ENCODE measurements at regions not wholly inside any gene's neighbourhood (a gene's known extent, or its start where the extent isn't known, plus 50 kb on each side); places are given as distances from the start of the nearest gene placed in this dataset.

DNA sequence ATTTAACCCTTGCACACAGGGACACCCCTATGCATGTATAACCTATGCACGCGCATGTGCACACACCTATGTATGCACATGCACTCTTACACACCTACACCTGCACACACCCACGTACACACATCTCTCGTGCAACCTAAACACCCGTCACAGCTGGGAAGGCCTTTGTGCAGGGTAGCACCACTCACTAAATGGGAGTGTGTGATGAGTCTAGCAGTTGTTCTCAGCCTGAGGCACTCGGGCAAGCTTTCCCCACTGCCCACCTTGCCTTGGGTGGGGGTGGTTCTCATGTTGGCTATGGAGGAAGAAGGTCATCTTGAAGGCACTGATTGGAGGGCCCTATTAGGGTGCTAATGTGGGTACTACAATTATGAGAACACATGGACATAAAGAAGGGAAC is 85.8 kb downstream of the DLL1 start:
- DNase-seq (no peak), ATAC-seq (no peak)
- peaks cover 7 to 20% of the 10 kb centered on the region in 2 donors for H3K27me3 Mint-ChIP-seq (ENCODE audit: low read depth in 2 of 2)
- Histone ChIP-seq H3K4me3 (ENCODE audit: low read length) (no peak overlapping the region), H3K9me3 (ENCODE audit: control insufficient read depth, insufficient read depth, low read length) (no peaks in the 10 kb centered on the region), H3K36me3 (ENCODE audit: control insufficient read depth, insufficient read depth, low read length) (no peaks in the 10 kb centered on the region), H3K27ac (ENCODE audit: low read length) (no peak overlapping the region), H3K27me3 (ENCODE audit: control insufficient read depth, insufficient read depth, low read length) (peaks cover 2% of the 10 kb centered on the region), H3K4me1 (ENCODE audit: control insufficient read depth, insufficient read depth, low read length) (peaks cover 9% of the 10 kb centered on the region)
- H3K27ac Mint-ChIP-seq: no peak overlapping the region
- H3K4me1 Mint-ChIP-seq: peaks cover 0 to 6% of the 10 kb centered on the region in 2 donors
- TF ChIP-seq, protein P1, sequence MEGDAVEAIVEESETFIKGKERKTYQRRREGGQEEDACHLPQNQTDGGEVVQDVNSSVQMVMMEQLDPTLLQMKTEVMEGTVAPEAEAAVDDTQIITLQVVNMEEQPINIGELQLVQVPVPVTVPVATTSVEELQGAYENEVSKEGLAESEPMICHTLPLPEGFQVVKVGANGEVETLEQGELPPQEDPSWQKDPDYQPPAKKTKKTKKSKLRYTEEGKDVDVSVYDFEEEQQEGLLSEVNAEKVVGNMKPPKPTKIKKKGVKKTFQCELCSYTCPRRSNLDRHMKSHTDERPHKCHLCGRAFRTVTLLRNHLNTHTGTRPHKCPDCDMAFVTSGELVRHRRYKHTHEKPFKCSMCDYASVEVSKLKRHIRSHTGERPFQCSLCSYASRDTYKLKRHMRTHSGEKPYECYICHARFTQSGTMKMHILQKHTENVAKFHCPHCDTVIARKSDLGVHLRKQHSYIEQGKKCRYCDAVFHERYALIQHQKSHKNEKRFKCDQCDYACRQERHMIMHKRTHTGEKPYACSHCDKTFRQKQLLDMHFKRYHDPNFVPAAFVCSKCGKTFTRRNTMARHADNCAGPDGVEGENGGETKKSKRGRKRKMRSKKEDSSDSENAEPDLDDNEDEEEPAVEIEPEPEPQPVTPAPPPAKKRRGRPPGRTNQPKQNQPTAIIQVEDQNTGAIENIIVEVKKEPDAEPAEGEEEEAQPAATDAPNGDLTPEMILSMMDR (IDR thresholded peaks at IDR 0.05): no peak
- intact Hi-C loops (cut with micrococcal nuclease): no loop called here
- WGBS (ENCODE audit: insufficient coverage): 72% methylated on average over 6 of the region's 6 CpGs
- H3K36me3 Mint-ChIP-seq: peaks cover 6% of the 10 kb centered on the region
- H3K4me3 Mint-ChIP-seq: no peak overlapping the region
- peaks cover 2 to 6% of the 10 kb centered on the region in 2 donors for H3K9me3 Mint-ChIP-seq

DNA sequence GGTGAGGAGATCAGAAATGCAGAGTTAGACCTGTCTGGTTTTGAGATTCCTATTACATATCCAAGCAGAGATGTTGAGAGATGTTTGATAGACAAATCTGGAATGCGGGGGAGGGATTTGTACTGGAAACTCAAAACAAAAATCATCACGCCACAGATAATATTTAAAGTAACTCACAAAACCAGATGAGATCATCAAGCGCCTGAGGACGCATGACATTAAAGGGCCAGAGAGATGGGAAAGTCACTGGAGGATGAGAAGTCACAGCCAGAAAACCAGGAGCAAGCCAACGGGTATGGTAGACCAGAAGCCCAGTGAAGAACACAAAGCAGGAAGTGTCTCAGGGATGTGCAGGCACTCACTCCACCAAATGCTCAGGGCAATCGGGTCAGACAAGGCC is 87.7 kb downstream of the DLL1 start:
- Mint-ChIP-seq H3K36me3 (peaks cover 6% of the 10 kb centered on the region), H3K9me3 (peaks cover 2 to 6% of the 10 kb centered on the region in 2 donors)
- intact Hi-C loops (cut with micrococcal nuclease): no loop called here

DNA sequence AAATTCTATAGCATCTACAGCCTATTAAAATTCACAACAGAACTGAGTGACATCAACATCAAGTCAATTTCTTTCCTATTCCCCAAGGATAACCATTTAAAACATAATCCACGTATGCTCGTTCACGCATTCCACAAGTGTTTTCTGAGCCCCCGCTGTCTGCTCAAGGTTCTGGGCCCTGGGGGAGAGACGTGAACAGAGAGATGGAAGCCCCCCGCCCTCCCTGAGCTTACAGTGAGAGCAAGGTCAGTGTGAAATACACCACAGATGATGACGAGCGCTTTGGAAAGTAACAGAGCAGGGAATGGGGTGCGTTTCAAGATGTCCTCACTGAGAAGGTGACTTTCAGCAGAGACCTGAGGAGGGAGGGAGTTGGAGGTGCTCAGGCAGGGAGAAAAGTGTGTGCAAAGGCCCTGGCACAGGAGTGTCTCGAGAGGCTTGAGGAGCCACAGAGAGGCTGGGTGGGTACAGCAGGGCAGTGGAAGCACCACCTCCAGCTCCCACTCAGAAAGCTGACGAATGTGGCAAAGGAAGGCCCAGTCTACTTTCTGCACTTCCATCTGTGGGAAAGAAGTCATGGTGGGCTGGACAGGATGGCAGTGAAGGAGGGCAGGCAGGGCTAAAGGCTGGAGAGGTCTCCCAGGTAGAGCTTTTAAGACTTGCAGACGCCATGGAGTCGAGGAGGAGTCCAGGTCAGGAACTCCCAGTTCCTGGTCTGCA is 88.3 kb downstream of the DLL1 start:
- H3K4me3 Mint-ChIP-seq: no peak overlapping the region
- H3K9me3 Mint-ChIP-seq: peaks cover 2 to 6% of the 10 kb centered on the region in 2 donors
- TF ChIP-seq, protein P1 (IDR thresholded peaks at IDR 0.05): no peak
- Histone ChIP-seq H3K9me3 (ENCODE audit: control insufficient read depth, insufficient read depth, low read length) (no peaks in the 10 kb centered on the region), H3K27me3 (ENCODE audit: control insufficient read depth, insufficient read depth, low read length) (no peaks in the 10 kb centered on the region), H3K36me3 (ENCODE audit: control insufficient read depth, insufficient read depth, low read length) (no peaks in the 10 kb centered on the region), H3K27ac (ENCODE audit: low read length) (no peak overlapping the region), H3K4me3 (ENCODE audit: low read length) (no peak overlapping the region), H3K4me1 (ENCODE audit: control insufficient read depth, insufficient read depth, low read length) (no peaks in the 10 kb centered on the region)
- no peak for ATAC-seq
- WGBS (ENCODE audit: insufficient coverage): 91% methylated on average over 13 of the region's 13 CpGs
- no peak overlapping the region for H3K27ac Mint-ChIP-seq
- peaks cover 13 to 14% of the 10 kb centered on the region in 2 donors for H3K4me1 Mint-ChIP-seq
- no peak for DNase-seq
- H3K27me3 Mint-ChIP-seq (ENCODE audit: low read depth in 2 of 2): peaks cover 21 to 27% of the 10 kb centered on the region in 2 donors
- intact Hi-C loops (cut with micrococcal nuclease): no loop called here
- peaks cover 7% of the 10 kb centered on the region for H3K36me3 Mint-ChIP-seq

More for the DNA sequence above, 87.7 kb downstream of the DLL1 start:
- Histone ChIP-seq H3K4me1 (ENCODE audit: control insufficient read depth, insufficient read depth, low read length) (no peaks in the 10 kb centered on the region), H3K36me3 (ENCODE audit: control insufficient read depth, insufficient read depth, low read length) (no peaks in the 10 kb centered on the region), H3K27ac (ENCODE audit: low read length) (no peak overlapping the region), H3K9me3 (ENCODE audit: control insufficient read depth, insufficient read depth, low read length) (no peaks in the 10 kb centered on the region), H3K27me3 (ENCODE audit: control insufficient read depth, insufficient read depth, low read length) (peaks cover 2% of the 10 kb centered on the region), H3K4me3 (ENCODE audit: low read length) (no peak overlapping the region)
- H3K27me3 Mint-ChIP-seq (ENCODE audit: low read depth in 2 of 2): peaks cover 15 to 27% of the 10 kb centered on the region in 2 donors
- TF ChIP-seq, protein P1 (IDR thresholded peaks at IDR 0.05): no peak
- no peak overlapping the region for H3K27ac Mint-ChIP-seq
- ATAC-seq (no peak), DNase-seq (no peak)
- 90% methylated on average over 4 of the region's 6 CpGs for WGBS (ENCODE audit: insufficient coverage)
- H3K4me3 Mint-ChIP-seq: no peak overlapping the region
- H3K4me1 Mint-ChIP-seq: peaks cover 7 to 11% of the 10 kb centered on the region in 2 donors

DNA sequence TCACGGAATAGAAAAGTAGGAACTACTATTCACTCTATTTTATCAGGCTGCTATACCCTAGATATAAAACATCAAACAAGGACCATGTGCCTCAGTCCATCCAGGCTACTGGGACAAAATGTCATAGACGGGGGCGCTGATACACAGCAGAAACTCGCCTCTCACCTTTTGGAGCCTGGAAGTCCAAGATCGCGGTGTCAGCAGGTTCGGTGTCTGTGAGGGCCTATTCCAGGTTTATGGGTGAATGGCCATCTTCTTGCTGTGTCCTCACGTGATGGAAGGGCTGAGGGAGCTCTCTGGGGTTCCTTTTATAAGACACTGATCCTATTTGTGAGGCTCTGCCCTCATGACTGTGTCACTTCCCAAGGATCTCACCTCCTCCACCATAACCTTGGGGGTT is 89.5 kb downstream of the DLL1 start:
- Histone ChIP-seq H3K27ac (ENCODE audit: low read length) (no peak overlapping the region), H3K9me3 (ENCODE audit: control insufficient read depth, insufficient read depth, low read length) (no peaks in the 10 kb centered on the region), H3K27me3 (ENCODE audit: control insufficient read depth, insufficient read depth, low read length) (no peaks in the 10 kb centered on the region), H3K4me3 (ENCODE audit: low read length) (no peak overlapping the region), H3K36me3 (ENCODE audit: control insufficient read depth, insufficient read depth, low read length) (no peaks in the 10 kb centered on the region), H3K4me1 (ENCODE audit: control insufficient read depth, insufficient read depth, low read length) (no peaks in the 10 kb centered on the region)
- H3K27me3 Mint-ChIP-seq (ENCODE audit: low read depth in 2 of 2): peaks cover 28 to 31% of the 10 kb centered on the region in 2 donors
- ATAC-seq: no peak
- TF ChIP-seq, protein P1 (IDR thresholded peaks at IDR 0.05): no peak
- H3K4me3 Mint-ChIP-seq: no peak overlapping the region
- 93% methylated on average over 8 of the region's 8 CpGs for WGBS (ENCODE audit: insufficient coverage)
- no peak for DNase-seq
- intact Hi-C loops (cut with micrococcal nuclease): no loop called here
- H3K4me1 Mint-ChIP-seq: peaks cover 14 to 19% of the 10 kb centered on the region in 2 donors
- H3K27ac Mint-ChIP-seq: no peak overlapping the region
- H3K36me3 Mint-ChIP-seq: peaks cover 19% of the 10 kb centered on the region
- H3K9me3 Mint-ChIP-seq: peaks cover 2 to 6% of the 10 kb centered on the region in 2 donors

All from natural killer cell (primary cell).